ENCODE measurements at regions not wholly inside any gene's neighbourhood (a gene's known extent, or its start where the extent isn't known, plus 50 kb on each side); places are given as distances from the start of the nearest gene placed in this dataset.
A peak's percentile ranks its signal among the peaks of the same experiment; 100 is the strongest.

DNA sequence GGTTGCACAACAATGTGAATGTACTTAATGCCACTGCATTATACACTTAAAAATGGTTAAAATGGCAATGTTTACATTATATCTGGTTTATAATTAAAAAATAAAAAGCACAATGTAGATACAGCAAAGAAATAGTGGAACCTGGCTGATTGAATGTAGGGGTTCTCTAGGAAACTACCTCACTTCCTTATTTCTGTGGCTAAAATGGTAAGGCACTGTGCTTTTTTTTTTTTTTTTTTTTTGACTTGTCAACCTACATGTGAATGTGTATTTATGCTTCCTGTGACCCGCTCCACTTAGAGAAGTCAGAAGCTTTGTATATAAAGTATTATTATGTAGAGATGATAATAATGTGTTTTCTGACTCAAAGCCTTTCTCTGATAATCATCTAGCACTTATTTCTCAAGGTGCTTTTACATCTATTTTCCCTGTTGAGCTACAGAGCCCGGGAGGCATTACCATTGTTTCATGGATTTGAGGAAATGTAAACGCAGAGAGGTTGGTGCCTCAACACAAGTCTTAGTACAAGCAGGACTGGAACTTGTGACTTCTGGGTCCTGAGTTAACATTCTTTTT is 55.0 kb downstream of the SOX4 start:
- peaks cover 5% of the 10 kb centered on the region for H3K9me3 Mint-ChIP-seq

DNA sequence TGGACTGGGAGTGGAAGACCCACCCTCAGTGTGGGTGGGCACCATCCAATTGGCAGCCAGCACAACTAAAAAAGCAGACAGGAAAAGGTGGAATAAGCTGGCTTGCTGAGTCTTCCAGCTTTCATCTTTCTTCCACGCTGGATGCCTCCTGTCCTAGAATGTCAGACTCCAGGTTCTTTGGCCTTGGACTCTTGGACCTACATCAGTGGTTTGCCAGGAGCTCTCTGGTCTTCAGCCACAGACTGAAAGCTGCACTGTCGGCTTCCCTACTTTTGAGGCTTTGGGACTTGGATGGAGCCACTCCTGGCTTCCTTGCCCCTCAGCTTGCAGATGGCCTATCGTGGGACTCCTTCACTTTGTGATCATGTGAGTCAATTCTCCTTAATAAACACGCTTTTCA is 59.8 kb downstream of the SOX4 start:
- no peaks in the 10 kb centered on the region for H3K4me1 Mint-ChIP-seq
- H3K27ac Mint-ChIP-seq (ENCODE audit: low read depth): no peak overlapping the region
- peaks cover 5% of the 10 kb centered on the region for H3K9me3 Mint-ChIP-seq
- no peak overlapping the region for H3K4me3 Mint-ChIP-seq
- no peak for DNase-seq (ENCODE audit: low spot score in 2 of 2)
- peaks cover 3% of the 10 kb centered on the region for H3K36me3 Mint-ChIP-seq (ENCODE audit: insufficient read depth)
- no peak for ATAC-seq (replicated peaks; ENCODE audit: extremely low read depth, poor library complexity, severe bottlenecking)
- peaks cover 8% of the 10 kb centered on the region for H3K27me3 Mint-ChIP-seq

More for the DNA sequence above, 55.0 kb downstream of the SOX4 start:
- Mint-ChIP-seq H3K27me3 (peaks cover 29% of the 10 kb centered on the region), H3K4me1 (no peaks in the 10 kb centered on the region), H3K4me3 (no peak overlapping the region), H3K36me3 (ENCODE audit: insufficient read depth) (peaks cover 1% of the 10 kb centered on the region), H3K27ac (ENCODE audit: low read depth) (no peak overlapping the region)
- ATAC-seq (replicated peaks; ENCODE audit: extremely low read depth, poor library complexity, severe bottlenecking): no peak
- no peak for DNase-seq (ENCODE audit: low spot score in 2 of 2)

DNA sequence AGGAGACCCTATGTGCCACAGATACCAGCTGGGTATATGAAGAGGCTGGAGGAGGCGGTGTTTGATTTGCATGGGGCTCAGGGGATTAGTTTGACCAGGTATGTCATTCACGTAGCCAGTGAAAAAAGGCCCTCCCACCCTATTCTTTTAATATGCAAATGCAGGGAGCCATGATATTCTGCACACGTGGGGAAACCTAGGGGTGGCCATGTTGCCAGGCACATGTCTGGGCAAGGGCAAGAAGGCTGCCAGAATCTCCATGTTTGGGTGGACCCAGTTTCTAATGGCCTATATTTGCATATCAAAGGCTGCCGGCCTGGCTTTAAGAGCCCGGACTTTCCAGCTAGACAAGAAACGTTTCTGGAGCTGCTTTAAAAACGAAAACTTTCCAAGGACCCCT is 60.4 kb downstream of the SOX4 start:
- no peak overlapping the region for H3K4me3 Mint-ChIP-seq
- ATAC-seq (replicated peaks; ENCODE audit: extremely low read depth, poor library complexity, severe bottlenecking) (no peak), DNase-seq (ENCODE audit: low spot score in 2 of 2) (no peak)
- peaks cover 8% of the 10 kb centered on the region for H3K27me3 Mint-ChIP-seq
- peaks cover 5% of the 10 kb centered on the region for H3K9me3 Mint-ChIP-seq
- H3K27ac Mint-ChIP-seq (ENCODE audit: low read depth): no peak overlapping the region
- H3K4me1 Mint-ChIP-seq: no peaks in the 10 kb centered on the region
- H3K36me3 Mint-ChIP-seq (ENCODE audit: insufficient read depth): peaks cover 3% of the 10 kb centered on the region

- Mint-ChIP-seq H3K4me3 (no peak overlapping the region), H3K36me3 (ENCODE audit: insufficient read depth) (peaks cover 3% of the 10 kb centered on the region), H3K9me3 (peaks cover 5% of the 10 kb centered on the region), H3K4me1 (no peaks in the 10 kb centered on the region), H3K27ac (ENCODE audit: low read depth) (no peak overlapping the region), H3K27me3 (peaks cover 8% of the 10 kb centered on the region)
- ATAC-seq (replicated peaks; ENCODE audit: extremely low read depth, poor library complexity, severe bottlenecking): no peak
- no peak for DNase-seq (ENCODE audit: low spot score in 2 of 2)
Observed at GRCh38 chr6:21654361-21654760, 60.8 kb downstream of the SOX4 start.

- DNase-seq (ENCODE audit: low spot score in 2 of 2): no peak
- Mint-ChIP-seq H3K9me3 (no peaks in the 10 kb centered on the region), H3K4me1 (peaks cover 21% of the 10 kb centered on the region), H3K27me3 (peaks cover 71% of the 10 kb centered on the region), H3K27ac (ENCODE audit: low read depth) (no peak overlapping the region), H3K4me3 (no peak overlapping the region), H3K36me3 (ENCODE audit: insufficient read depth) (peaks cover 1% of the 10 kb centered on the region)
- ATAC-seq (replicated peaks; ENCODE audit: extremely low read depth, poor library complexity, severe bottlenecking): no peak
Observed at GRCh38 chr6:21663966-21664313, 70.4 kb downstream of the SOX4 start.

DNA sequence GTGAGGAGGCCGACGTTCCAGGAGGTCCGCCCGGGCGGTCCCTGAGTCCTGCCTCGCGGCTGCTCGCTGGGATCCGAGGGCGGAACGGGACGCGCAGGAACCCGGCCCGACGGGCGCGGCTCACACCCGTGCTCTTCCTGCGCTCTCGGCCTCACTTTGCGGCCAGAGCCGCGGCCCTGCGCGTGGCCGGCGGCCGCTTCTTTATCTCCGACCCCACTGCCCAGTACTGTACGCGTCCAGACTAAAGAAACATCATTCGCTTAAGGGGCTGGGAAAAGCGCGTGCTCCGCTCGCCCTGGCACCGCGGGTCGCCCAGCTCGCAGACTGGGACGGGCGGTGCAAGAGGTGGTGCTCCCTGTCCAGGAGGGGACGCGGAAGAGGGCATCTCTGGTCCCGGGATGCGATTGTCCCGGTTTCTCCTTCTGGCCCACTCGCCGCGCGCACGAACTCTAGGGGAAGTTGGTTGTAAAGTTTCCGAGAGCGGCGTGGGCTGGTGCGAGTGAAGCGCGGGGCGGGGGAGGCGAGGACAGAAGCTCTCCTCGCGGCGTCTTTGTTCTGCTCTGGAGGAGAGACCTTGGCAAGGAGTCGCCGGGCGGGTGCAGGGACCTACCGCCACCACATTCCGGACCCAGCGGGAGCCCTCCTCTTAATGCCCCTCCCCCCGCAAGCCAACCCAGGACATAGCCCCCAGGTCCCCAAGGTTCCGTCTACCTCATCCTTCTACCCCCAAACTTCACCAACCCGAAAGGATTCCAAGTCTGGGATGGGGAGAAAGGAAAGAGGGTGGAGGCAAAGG is 71.0 kb downstream of the SOX4 start:
- H3K4me3 Mint-ChIP-seq: no peak overlapping the region
- ATAC-seq (replicated peaks; ENCODE audit: extremely low read depth, poor library complexity, severe bottlenecking) (no peak), DNase-seq (ENCODE audit: low spot score in 2 of 2) (no peak)
- H3K4me1 Mint-ChIP-seq: peaks cover 21% of the 10 kb centered on the region
- H3K9me3 Mint-ChIP-seq: no peaks in the 10 kb centered on the region
- peaks cover 76% of the 10 kb centered on the region for H3K27me3 Mint-ChIP-seq
- no peak overlapping the region for H3K27ac Mint-ChIP-seq (ENCODE audit: low read depth)
- peaks cover 1% of the 10 kb centered on the region for H3K36me3 Mint-ChIP-seq (ENCODE audit: insufficient read depth)

DNA sequence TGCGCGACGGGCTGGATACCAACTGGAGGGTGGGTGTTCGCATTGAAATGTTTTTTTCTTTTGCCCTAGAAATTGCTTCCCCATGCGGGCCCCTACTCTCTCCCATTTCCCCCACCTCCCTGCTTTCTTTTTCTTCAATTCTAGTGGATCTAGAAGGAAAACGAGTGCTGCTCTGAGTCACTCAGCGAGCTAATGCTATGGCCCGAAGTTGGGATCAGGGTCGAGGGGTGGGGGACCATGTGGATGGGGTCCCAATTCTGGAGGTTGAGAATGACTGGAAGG is 71.5 kb downstream of the SOX4 start:
- DNase-seq (ENCODE audit: low spot score in 2 of 2): no peak
- H3K27ac Mint-ChIP-seq (ENCODE audit: low read depth): no peak overlapping the region
- H3K27me3 Mint-ChIP-seq: peaks cover 76% of the 10 kb centered on the region
- H3K9me3 Mint-ChIP-seq: no peaks in the 10 kb centered on the region
- ATAC-seq (replicated peaks; ENCODE audit: extremely low read depth, poor library complexity, severe bottlenecking): no peak
- H3K4me3 Mint-ChIP-seq: peak overlapping the region; percentile 1
- H3K4me1 Mint-ChIP-seq: peaks cover 21% of the 10 kb centered on the region
- H3K36me3 Mint-ChIP-seq (ENCODE audit: insufficient read depth): peaks cover 1% of the 10 kb centered on the region

DNA sequence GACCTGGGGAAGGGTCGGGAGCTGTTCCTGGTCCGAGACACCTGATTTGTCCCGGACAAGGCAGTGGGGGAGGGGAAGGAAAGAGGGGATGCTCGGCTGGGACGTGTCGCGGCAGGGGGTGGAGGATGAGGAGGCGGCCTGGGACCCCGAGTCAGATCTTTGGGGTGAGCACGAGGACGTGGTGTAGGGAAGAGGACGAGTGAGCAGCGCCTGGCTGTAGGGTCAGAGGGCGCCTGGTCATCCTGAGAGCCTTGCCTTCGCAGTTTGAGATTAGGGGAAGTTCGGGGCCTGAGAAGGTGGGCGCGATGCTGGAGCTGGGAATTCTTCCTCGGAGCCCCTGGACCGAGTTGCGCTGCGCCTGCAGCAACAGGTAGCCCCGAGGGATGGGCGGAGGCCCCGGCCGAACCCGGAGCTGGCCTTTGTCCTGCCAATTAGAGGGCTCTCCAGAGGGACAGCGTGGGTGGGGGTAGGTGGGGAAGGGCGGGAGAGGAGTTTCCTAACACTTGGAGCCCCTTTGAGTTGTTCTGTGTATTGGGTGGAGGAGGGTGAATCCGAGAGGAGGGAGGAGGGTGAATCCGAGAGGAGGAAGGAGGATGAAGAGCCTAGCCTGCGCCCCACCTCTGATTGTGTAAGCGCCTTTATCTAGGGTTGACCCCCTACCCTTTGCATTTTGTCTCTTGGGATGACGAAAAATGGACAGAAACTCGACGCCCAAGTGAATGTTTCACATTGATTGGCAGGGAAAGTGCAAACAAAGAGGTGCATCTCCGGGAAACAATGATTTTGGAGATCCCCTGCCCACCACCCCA is 72.0 kb downstream of the SOX4 start:
- peak overlapping the region; percentile 1 for H3K4me3 Mint-ChIP-seq
- ATAC-seq (replicated peaks; ENCODE audit: extremely low read depth, poor library complexity, severe bottlenecking): no peak
- no peak overlapping the region for H3K27ac Mint-ChIP-seq (ENCODE audit: low read depth)
- H3K4me1 Mint-ChIP-seq: peaks cover 21% of the 10 kb centered on the region
- no peaks in the 10 kb centered on the region for H3K9me3 Mint-ChIP-seq
- DNase-seq (ENCODE audit: low spot score in 2 of 2): no peak
- H3K36me3 Mint-ChIP-seq (ENCODE audit: insufficient read depth): peaks cover 1% of the 10 kb centered on the region
- peaks cover 76% of the 10 kb centered on the region for H3K27me3 Mint-ChIP-seq

- peaks cover 76% of the 10 kb centered on the region for H3K27me3 Mint-ChIP-seq
- H3K4me3 Mint-ChIP-seq: no peak overlapping the region
- no peak overlapping the region for H3K27ac Mint-ChIP-seq (ENCODE audit: low read depth)
- peaks cover 1% of the 10 kb centered on the region for H3K36me3 Mint-ChIP-seq (ENCODE audit: insufficient read depth)
- H3K4me1 Mint-ChIP-seq: peaks cover 21% of the 10 kb centered on the region
- no peak for DNase-seq (ENCODE audit: low spot score in 2 of 2)
- ATAC-seq (replicated peaks; ENCODE audit: extremely low read depth, poor library complexity, severe bottlenecking): no peak
- H3K9me3 Mint-ChIP-seq: no peaks in the 10 kb centered on the region
Observed at GRCh38 chr6:21666201-21666691, 72.7 kb downstream of the SOX4 start.

DNA sequence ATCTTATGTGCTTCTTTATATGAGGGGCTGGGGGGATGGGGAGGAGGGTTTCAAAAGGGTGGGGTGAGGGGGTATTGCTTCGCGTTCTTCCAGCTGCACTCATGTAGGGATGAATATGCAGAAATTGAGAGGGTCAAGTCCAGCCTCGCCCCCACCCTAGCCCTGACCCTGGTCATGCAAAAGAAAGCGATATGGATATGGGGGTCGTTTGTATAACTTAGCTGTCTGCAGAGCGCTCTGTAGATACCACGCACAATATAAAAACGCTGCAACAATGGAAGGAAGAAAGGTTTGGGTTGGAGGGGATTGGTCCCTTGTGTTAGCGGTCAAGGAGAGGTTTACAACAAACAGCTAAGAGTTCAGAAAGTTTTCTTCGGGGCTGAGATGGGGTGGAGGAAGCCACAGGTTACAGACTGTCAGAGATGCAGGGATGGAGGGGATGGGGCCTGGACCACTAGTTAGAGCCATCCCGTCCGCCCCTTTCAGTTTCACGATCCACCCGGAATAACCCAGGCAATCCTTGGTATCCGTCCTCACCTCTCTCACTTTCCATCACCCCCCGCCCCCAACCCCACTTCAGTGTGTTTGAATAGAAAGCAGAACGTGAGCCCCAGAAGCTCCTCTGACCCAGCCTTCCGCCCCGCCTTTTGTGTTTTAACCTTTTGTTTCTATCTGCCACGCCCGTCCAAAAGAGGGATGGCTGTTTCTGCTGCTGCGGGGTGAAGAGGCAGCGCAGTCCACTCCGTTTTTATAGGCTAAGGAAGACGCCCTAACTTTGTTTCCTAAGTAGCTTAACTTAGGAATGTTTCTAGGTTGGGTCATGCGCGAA is 73.5 kb downstream of the SOX4 start:
- Mint-ChIP-seq H3K4me1 (peaks cover 21% of the 10 kb centered on the region), H3K36me3 (ENCODE audit: insufficient read depth) (peaks cover 1% of the 10 kb centered on the region), H3K27ac (ENCODE audit: low read depth) (no peak overlapping the region), H3K4me3 (no peak overlapping the region), H3K9me3 (no peaks in the 10 kb centered on the region), H3K27me3 (peaks cover 72% of the 10 kb centered on the region)
- ATAC-seq (replicated peaks; ENCODE audit: extremely low read depth, poor library complexity, severe bottlenecking) (no peak), DNase-seq (ENCODE audit: low spot score in 2 of 2) (no peak)

- no peak overlapping the region for H3K4me3 Mint-ChIP-seq
Observed at GRCh38 chr6:21668795-21669194, 75.2 kb downstream of the SOX4 start.

DNA sequence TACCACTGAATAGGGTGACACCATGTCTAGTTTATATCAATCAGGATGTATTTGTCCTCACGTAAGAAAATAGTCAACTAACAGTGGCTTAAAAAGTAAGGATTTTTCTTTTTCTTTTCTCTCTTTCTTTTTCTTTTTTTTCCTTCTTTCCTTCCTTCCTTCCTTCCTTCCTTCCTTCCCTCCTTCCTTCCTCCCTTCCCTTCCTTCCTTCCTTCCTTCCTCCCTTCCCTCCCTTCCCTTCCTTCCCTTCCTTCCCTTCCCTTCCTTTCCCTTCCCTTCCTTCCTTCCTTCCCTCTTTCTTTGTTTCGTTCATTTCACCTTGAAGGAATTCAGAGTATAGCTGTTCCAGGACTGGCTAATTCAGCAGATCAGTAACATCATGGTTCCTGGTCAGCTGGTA is 83.2 kb downstream of the SOX4 start:
- no peak for ATAC-seq (replicated peaks; ENCODE audit: extremely low read depth, poor library complexity, severe bottlenecking)
- Mint-ChIP-seq H3K27ac (ENCODE audit: low read depth) (no peak overlapping the region), H3K9me3 (no peaks in the 10 kb centered on the region), H3K36me3 (ENCODE audit: insufficient read depth) (peaks cover 2% of the 10 kb centered on the region), H3K4me3 (no peak overlapping the region), H3K27me3 (peaks cover 16% of the 10 kb centered on the region), H3K4me1 (no peaks in the 10 kb centered on the region)
- DNase-seq (ENCODE audit: low spot score in 2 of 2): no peak

More at GRCh38 chr6:21668795-21669194, 75.2 kb downstream of the SOX4 start:
- peaks cover 1% of the 10 kb centered on the region for H3K36me3 Mint-ChIP-seq (ENCODE audit: insufficient read depth)
- H3K27me3 Mint-ChIP-seq: peaks cover 67% of the 10 kb centered on the region
- no peaks in the 10 kb centered on the region for H3K9me3 Mint-ChIP-seq
- H3K4me1 Mint-ChIP-seq: peaks cover 21% of the 10 kb centered on the region
- no peak overlapping the region for H3K27ac Mint-ChIP-seq (ENCODE audit: low read depth)
- ATAC-seq (replicated peaks; ENCODE audit: extremely low read depth, poor library complexity, severe bottlenecking) (no peak), DNase-seq (ENCODE audit: low spot score in 2 of 2) (no peak)
